H1 (cell line): ENCODE measurements at regions not wholly inside any gene's neighbourhood (a gene's known extent, or its start where the extent isn't known, plus 50 kb on each side); places are given as distances from the start of the nearest gene placed in this dataset.

ENCODE experiments used
- CHD7 ChIP-seq: fragments of 300-600 bp; sonication (generic); IDR thresholded peaks from 2 replicates; pipeline ENCODE4 v1.7.1; 2012; ENCODE audit warnings: low read length, moderate library complexity, mild to moderate bottlenecking, inconsistent platforms; ENCODE audit not compliant: insufficient replicate concordance

GRCh38 chr6:44037847-44038542 is 89.3 kb downstream of the MRPL14 start (continued):
- no peak for TF ChIP-seq CHD7
